Keratinocyte (primary cell): ENCODE measurements at regions not wholly inside any gene's neighbourhood (a gene's known extent, or its start where the extent isn't known, plus 50 kb on each side); places are given as distances from the start of the nearest gene placed in this dataset.

Source experiments
- DNase-seq: peaks from one replicate; pipeline ENCODE4 v3.0.0-alpha.2; 2011; ENCODE audit warnings: low read depth, missing footprints, low spot score
- FAIRE-seq: peaks from 2 replicates; lab custom pipeline; 2011; peaks lifted over from hg19 to GRCh38; lab: Jason Lieb, UNC
- H2AFZ ChIP-seq: 2 replicates; pipeline ENCODE4 v1.6.0; 2012; ENCODE audit warnings: low read length, control low read depth, inconsistent platforms; ENCODE audit not compliant: control insufficient read depth
- H3K27ac ChIP-seq: 2 replicates; pipeline ENCODE4 v1.5.1; 2011; ENCODE audit warnings: low read length; ENCODE audit not compliant: control insufficient read depth, insufficient read depth
- H3K27me3 ChIP-seq: 3 replicates; pipeline ENCODE4 v1.6.0; 2011; ENCODE audit warnings: low read length; ENCODE audit not compliant: control insufficient read depth, insufficient read depth; ENCODE audit errors: extremely low read depth
- H3K36me3 ChIP-seq, 2 experiments: 2 replicates in 1 of 2; 3 replicates in 1 of 2; pipeline ENCODE4 v1.5.1; 2011; ENCODE audit warnings: low read length in 2 of 2, mild to moderate bottlenecking in 1 of 2; ENCODE audit not compliant: control insufficient read depth in 2 of 2, insufficient read depth in 2 of 2; ENCODE audit errors: extremely low read depth in 1 of 2
- H3K4me1 ChIP-seq: 3 replicates; pipeline ENCODE4 v1.5.1; 2011; ENCODE audit warnings: low read length; ENCODE audit not compliant: control insufficient read depth, insufficient read depth; ENCODE audit errors: extremely low read depth
- H3K4me2 ChIP-seq: 3 replicates; pipeline ENCODE4 v1.6.0; 2011; ENCODE audit warnings: low read depth, low read length; ENCODE audit not compliant: control insufficient read depth, insufficient read depth; ENCODE audit errors: extremely low read depth
- H3K4me3 ChIP-seq, 3 experiments: fragments of 200-600 bp in 1 of 3; sonication (generic) in 1 of 3; 2 replicates in 2 of 3; 3 replicates in 1 of 3; pipeline ENCODE4 v1.5.1; 2011 to 2016; ENCODE audit warnings: low read length in 3 of 3, mild to moderate bottlenecking in 3 of 3, control low read depth in 2 of 3, inconsistent platforms in 1 of 3, low read depth in 1 of 3, mixed read lengths in 1 of 3, mixed run types in 1 of 3, moderate library complexity in 1 of 3; ENCODE audit not compliant: control insufficient read depth in 2 of 3, insufficient read depth in 2 of 3; ENCODE audit errors: extremely low read depth in 1 of 3
- H3K79me2 ChIP-seq: 2 replicates; pipeline ENCODE4 v1.6.0; 2012; ENCODE audit warnings: low read length; ENCODE audit not compliant: control insufficient read depth, insufficient read depth
- H3K9ac ChIP-seq: 3 replicates; pipeline ENCODE4 v1.6.0; 2011; ENCODE audit warnings: low read length; ENCODE audit not compliant: control insufficient read depth, insufficient read depth; ENCODE audit errors: extremely low read depth
- H3K9me1 ChIP-seq: 3 replicates; pipeline ENCODE4 v1.6.0; 2011; ENCODE audit warnings: low read length; ENCODE audit not compliant: control insufficient read depth, insufficient read depth; ENCODE audit errors: extremely low read depth
- H3K9me3 ChIP-seq: 2 replicates; pipeline ENCODE4 v1.5.1; 2012; ENCODE audit warnings: low read depth, low read length; ENCODE audit not compliant: control insufficient read depth
- H4K20me1 ChIP-seq: 3 replicates; pipeline ENCODE4 v1.6.0; 2011; ENCODE audit warnings: low read length; ENCODE audit not compliant: control insufficient read depth, insufficient read depth; ENCODE audit errors: extremely low read depth
- CTCF ChIP-seq, 3 experiments: IDR thresholded peaks in 1 of 3; conservative IDR thresholded peaks in 1 of 3; optimal IDR thresholded peaks in 1 of 3; 2 replicates in 2 of 3; 3 replicates in 1 of 3; pipeline versions ENCODE3 to v1.5.1; 2011; ENCODE audit warnings: low read length in 3 of 3, mild to moderate bottlenecking in 3 of 3, moderate library complexity in 2 of 3, control low read depth in 1 of 3, inconsistent platforms in 1 of 3; ENCODE audit not compliant: insufficient read depth in 2 of 3; ENCODE audit errors: extremely low read depth in 1 of 3
- EZH2 ChIP-seq: IDR thresholded peaks from one replicate; pipeline ENCODE4 v1.6.1; 2012; ENCODE audit warnings: inconsistent platforms, mild to moderate bottlenecking, low read length, moderate library complexity
- dilution Hi-C: fragments of 300-500 bp; cut with MboI; formaldehyde crosslinking; loops from one replicate; pipeline ENCODE4 v1.7.0; 2020; ENCODE audit warnings: low sequenced_read_pairs; ENCODE audit not compliant: extremely low pct_ligation_motif_present

GRCh38 chr4:33465565-33465964 lies 2745.4 kb downstream of the PCDH7 start:
- Histone ChIP-seq H3K9me3 (no peaks in the 10 kb centered on the region), H2AFZ (no peak overlapping the region), H3K4me3 (no peak overlapping the region), H3K9me1 (no peaks in the 10 kb centered on the region), H3K9ac (no peak overlapping the region), H3K79me2 (no peaks in the 10 kb centered on the region), H3K27ac (no peak overlapping the region), H4K20me1 (no peaks in the 10 kb centered on the region), H3K4me2 (no peak overlapping the region), H3K4me1 (no peaks in the 10 kb centered on the region), H3K36me3 (no peaks in the 10 kb centered on the region), H3K27me3 (no peaks in the 10 kb centered on the region)
- dilution Hi-C loops: no loop called here
- no peak for DNase-seq
- no peak for FAIRE-seq
- TF ChIP-seq EZH2 (no peak), CTCF (optimal IDR thresholded peaks at IDR 0.05 in 1 of 3, IDR thresholded peaks at IDR 0.05 in 1 of 3, conservative IDR thresholded peaks at IDR 0.05 in 1 of 3; ENCODE audit: extremely low read depth in 1 of 3, insufficient read depth in 2 of 3, low read length in 3 of 3) (no peak)

- TF ChIP-seq EZH2 (no peak), CTCF (optimal IDR thresholded peaks at IDR 0.05 in 1 of 3, IDR thresholded peaks at IDR 0.05 in 1 of 3, conservative IDR thresholded peaks at IDR 0.05 in 1 of 3; ENCODE audit: extremely low read depth in 1 of 3, insufficient read depth in 2 of 3, low read length in 3 of 3) (no peak)
- H3K4me1 ChIP-seq: no peaks in the 10 kb centered on the region
- no peaks in the 10 kb centered on the region for H3K36me3 ChIP-seq
- no peak overlapping the region for H2AFZ ChIP-seq
- no peak overlapping the region for H3K9ac ChIP-seq
- no peak overlapping the region for H3K27ac ChIP-seq
- dilution Hi-C loops: no loop called here
- no peaks in the 10 kb centered on the region for H3K27me3 ChIP-seq
- H3K4me3 ChIP-seq: no peak overlapping the region
- no peak for DNase-seq
- H3K4me2 ChIP-seq: no peak overlapping the region
- H3K9me3 ChIP-seq: peaks cover 5% of the 10 kb centered on the region
- H4K20me1 ChIP-seq: no peaks in the 10 kb centered on the region
- no peaks in the 10 kb centered on the region for H3K79me2 ChIP-seq
- no peak for FAIRE-seq
- H3K9me1 ChIP-seq: no peaks in the 10 kb centered on the region
These were observed 2747.1 kb downstream of the PCDH7 start for GRCh38 chr4:33467291-33467690.
